ENCODE measurements at regions not wholly inside any gene's neighbourhood (a gene's known extent, or its start where the extent isn't known, plus 50 kb on each side); places are given as distances from the start of the nearest gene placed in this dataset.

DNA sequence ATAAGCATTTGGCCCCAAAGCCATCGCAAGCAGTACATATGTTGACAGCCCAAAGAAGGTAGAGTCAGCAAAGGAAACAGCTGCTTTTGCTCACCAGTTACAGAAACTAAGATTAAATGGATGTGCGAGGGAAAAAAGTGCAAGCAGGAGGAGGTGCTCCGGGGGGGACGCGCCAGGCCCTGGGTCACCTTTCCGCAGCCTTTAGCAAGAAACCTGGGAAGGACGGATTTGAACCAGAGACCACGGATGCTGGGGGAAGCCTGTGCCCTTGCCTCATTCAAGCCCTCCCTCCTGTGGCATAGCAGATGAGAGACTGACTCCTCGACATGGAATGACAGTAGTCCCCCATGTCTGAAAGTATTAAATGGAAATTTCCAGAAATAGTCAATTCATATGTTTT, 405.6 kb upstream of the PRKCQ start:
- TF ChIP-seq, protein P1, sequence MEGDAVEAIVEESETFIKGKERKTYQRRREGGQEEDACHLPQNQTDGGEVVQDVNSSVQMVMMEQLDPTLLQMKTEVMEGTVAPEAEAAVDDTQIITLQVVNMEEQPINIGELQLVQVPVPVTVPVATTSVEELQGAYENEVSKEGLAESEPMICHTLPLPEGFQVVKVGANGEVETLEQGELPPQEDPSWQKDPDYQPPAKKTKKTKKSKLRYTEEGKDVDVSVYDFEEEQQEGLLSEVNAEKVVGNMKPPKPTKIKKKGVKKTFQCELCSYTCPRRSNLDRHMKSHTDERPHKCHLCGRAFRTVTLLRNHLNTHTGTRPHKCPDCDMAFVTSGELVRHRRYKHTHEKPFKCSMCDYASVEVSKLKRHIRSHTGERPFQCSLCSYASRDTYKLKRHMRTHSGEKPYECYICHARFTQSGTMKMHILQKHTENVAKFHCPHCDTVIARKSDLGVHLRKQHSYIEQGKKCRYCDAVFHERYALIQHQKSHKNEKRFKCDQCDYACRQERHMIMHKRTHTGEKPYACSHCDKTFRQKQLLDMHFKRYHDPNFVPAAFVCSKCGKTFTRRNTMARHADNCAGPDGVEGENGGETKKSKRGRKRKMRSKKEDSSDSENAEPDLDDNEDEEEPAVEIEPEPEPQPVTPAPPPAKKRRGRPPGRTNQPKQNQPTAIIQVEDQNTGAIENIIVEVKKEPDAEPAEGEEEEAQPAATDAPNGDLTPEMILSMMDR (IDR thresholded peaks at IDR 0.05 in 8 of 11, conservative IDR thresholded peaks at IDR 0.05 in 3 of 11): no peak
- TF ChIP-seq POLR2A (IDR thresholded peaks at IDR 0.05): no peak
- no peak for TF ChIP-seq POLR2AphosphoS5 (IDR thresholded peaks at IDR 0.05)
